ENCODE measurements at regions not wholly inside any gene's neighbourhood (a gene's known extent, or its start where the extent isn't known, plus 50 kb on each side); places are given as distances from the start of the nearest gene placed in this dataset.

GRCh38 chr7:116426428-116427156 is 72.9 kb upstream of the CAV2 start (continued):
- no peak for TF ChIP-seq ZFX (IDR thresholded peaks at IDR 0.05)
- TF ChIP-seq EZH2 (IDR thresholded peaks at IDR 0.05): no peak
- peak; percentile 77 for TF ChIP-seq SRF (IDR thresholded peaks at IDR 0.05; ENCODE audit: low read depth)
- peak; percentile 92 for TF ChIP-seq SP1 (IDR thresholded peaks at IDR 0.05; ENCODE audit: low read depth)
- TF ChIP-seq ZNF274 (IDR thresholded peaks at IDR 0.05; ENCODE audit: low read depth, low read length): no peak

DNA sequence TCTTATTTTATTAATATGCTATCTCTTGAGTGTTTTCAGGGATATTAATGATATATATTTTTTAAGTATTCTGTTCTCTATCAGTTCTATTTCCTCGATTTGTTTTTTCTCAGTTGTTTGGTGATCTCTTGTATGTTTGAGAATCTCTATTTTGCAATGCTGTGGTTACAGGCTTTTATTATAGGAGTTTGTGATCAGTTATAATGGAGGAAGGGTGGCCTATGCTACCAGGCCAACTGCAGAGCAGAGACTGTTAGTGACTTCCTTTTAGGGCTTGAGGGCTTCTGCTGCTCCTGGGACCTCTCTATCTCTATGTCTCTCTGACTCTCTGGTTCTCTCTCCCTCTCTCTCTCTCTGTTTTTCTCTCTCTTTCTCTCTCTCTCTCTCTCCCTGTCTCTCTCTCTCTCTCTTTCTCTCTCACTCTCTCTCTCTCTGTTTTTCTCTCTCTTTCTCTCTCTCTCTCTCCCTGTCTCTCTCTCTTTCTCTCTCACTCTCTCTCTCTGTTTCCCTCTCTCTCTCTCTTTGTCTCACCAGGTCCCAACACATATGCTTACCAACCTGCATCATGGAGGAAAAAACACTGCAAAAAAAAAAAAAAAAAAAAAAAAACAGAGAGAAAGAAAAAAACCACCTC is 69.4 kb upstream of the CAV2 start:
- DNase-seq (ENCODE audit: low read depth, low spot score) (no peak), ATAC-seq (no peak)
- intact Hi-C loops (cut with micrococcal nuclease): loop anchor here (5.0 to 10.0 kb wide), 2 partner anchors 155 to 168 kb away; no protein-coding TSS in a partner anchor
- peak overlapping the region; percentile 28 for H3K9ac ChIP-seq (ENCODE audit: low read length)
- peak overlapping the region; percentile 58 for H3K27ac ChIP-seq (ENCODE audit: low read depth, low read length)
- no peaks in the 10 kb centered on the region for H3K9me2 ChIP-seq (ENCODE audit: insufficient read depth)
- H3K4me2 ChIP-seq (ENCODE audit: low read length): peak overlapping the region; percentile 24
- RAD21 ChIA-PET (ENCODE audit: low non-redundant PET in 1 of 2, low total read pairs in 2 of 2, uncharacterized antibody in 2 of 2, unreplicated experiment in 2 of 2): no interaction called here
- no peaks in the 10 kb centered on the region; the same call in 1 of the 2 replicates for H3K79me2 ChIP-seq (ENCODE audit: insufficient read depth, low read length)
- BruUV-seq (replicated peaks): no TSS peak
- peaks cover 71 to 92% of the 10 kb centered on the region in 2 experiments for H3K4me1 ChIP-seq (ENCODE audit: control insufficient read depth in 1 of 2, insufficient read depth in 2 of 2, low read length in 2 of 2)
- CTCF ChIA-PET: no interaction called here
- no peak overlapping the region for H2AFZ ChIP-seq (ENCODE audit: low read depth, low read length, poor library complexity, severe bottlenecking)
- TF ChIP-seq FOSL1 (IDR thresholded peaks at IDR 0.05; ENCODE audit: low read depth) (no peak), POLR2A (IDR thresholded peaks at IDR 0.05; ENCODE audit: borderline replicate concordance, extremely low read depth, insufficient read depth, insufficient read length) (no peak), RAD21 (IDR thresholded peaks at IDR 0.05; ENCODE audit: low read depth) (no peak), SRF (IDR thresholded peaks at IDR 0.05; ENCODE audit: low read depth) (no peak), CBX3 (IDR thresholded peaks at IDR 0.05; ENCODE audit: low read depth) (no peak), TCF7L2 (IDR thresholded peaks at IDR 0.05; ENCODE audit: borderline replicate concordance, extremely low read depth, insufficient read depth, insufficient read length) (no peak), ELF1 (IDR thresholded peaks at IDR 0.05; ENCODE audit: borderline replicate concordance, low read depth) (no peak), SIN3A (IDR thresholded peaks at IDR 0.05; ENCODE audit: low read depth) (no peak), EZH2 (IDR thresholded peaks at IDR 0.05) (no peak)
- TF ChIP-seq, protein P1, sequence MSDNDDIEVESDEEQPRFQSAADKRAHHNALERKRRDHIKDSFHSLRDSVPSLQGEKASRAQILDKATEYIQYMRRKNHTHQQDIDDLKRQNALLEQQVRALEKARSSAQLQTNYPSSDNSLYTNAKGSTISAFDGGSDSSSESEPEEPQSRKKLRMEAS (IDR thresholded peaks at IDR 0.05): no peak
- TF ChIP-seq, protein P2, sequence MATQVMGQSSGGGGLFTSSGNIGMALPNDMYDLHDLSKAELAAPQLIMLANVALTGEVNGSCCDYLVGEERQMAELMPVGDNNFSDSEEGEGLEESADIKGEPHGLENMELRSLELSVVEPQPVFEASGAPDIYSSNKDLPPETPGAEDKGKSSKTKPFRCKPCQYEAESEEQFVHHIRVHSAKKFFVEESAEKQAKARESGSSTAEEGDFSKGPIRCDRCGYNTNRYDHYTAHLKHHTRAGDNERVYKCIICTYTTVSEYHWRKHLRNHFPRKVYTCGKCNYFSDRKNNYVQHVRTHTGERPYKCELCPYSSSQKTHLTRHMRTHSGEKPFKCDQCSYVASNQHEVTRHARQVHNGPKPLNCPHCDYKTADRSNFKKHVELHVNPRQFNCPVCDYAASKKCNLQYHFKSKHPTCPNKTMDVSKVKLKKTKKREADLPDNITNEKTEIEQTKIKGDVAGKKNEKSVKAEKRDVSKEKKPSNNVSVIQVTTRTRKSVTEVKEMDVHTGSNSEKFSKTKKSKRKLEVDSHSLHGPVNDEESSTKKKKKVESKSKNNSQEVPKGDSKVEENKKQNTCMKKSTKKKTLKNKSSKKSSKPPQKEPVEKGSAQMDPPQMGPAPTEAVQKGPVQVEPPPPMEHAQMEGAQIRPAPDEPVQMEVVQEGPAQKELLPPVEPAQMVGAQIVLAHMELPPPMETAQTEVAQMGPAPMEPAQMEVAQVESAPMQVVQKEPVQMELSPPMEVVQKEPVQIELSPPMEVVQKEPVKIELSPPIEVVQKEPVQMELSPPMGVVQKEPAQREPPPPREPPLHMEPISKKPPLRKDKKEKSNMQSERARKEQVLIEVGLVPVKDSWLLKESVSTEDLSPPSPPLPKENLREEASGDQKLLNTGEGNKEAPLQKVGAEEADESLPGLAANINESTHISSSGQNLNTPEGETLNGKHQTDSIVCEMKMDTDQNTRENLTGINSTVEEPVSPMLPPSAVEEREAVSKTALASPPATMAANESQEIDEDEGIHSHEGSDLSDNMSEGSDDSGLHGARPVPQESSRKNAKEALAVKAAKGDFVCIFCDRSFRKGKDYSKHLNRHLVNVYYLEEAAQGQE (IDR thresholded peaks at IDR 0.05; ENCODE audit: low read depth): no peak
- H3K4me3 ChIP-seq (replicated peaks in 1 of 2; ENCODE audit: low read depth in 1 of 2, low read length in 2 of 2): no peak overlapping the region
- H3K9me3 ChIP-seq (ENCODE audit: control insufficient read depth in 1 of 2, insufficient read depth in 1 of 2, low read depth in 1 of 2, low read length in 2 of 2): no peaks in the 10 kb centered on the region
- no peaks in the 10 kb centered on the region for H4K20me1 ChIP-seq (ENCODE audit: insufficient read depth)
- POLR2A ChIA-PET: no interaction called here
- no peaks in the 10 kb centered on the region for H3K36me3 ChIP-seq (ENCODE audit: control insufficient read depth in 1 of 2, insufficient read depth in 2 of 2, low read length in 2 of 2)
- H3K27me3 ChIP-seq (ENCODE audit: insufficient read depth, low read length): no peaks in the 10 kb centered on the region

All from HCT116 (cell line).